ENCODE measurements at regions not wholly inside any gene's neighbourhood (a gene's known extent, or its start where the extent isn't known, plus 50 kb on each side); places are given as distances from the start of the nearest gene placed in this dataset.

DNA sequence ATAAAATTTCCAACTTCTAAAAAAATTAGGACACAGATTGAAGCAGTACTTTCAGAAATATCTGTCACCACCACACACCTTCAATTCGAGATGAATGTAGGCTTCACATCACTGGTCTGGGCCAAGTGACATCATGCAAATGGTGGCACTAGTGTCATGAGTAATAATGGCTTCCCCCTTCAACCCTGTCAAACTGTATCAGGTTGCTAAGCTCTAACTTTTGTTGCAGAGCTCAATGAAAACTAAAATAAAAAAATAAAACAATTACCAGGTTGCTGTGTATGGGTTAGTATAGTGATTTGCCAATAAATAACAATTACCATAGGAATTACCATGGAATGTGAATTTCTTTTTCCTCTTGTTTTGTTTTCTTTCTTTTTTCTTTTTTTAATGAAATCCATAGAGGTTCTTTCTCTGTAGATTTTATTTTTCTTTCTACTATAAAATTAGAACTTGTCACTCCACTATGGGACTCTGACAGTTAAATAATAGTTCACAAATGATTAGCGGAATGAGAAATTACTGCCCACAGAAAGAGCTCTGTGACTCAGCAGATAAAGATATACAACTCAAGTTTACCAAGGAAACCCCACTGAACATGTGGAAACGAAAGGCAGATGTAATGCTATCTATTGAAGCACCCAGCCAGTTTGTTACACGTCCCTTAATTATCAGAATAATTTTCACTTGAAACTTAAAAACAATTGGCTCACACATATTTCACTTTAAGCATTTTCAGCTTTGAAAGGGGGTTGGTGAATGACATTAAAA, 783.8 kb upstream of the WWC1 start:
- H3K4me3 ChIP-seq (replicated peaks in 1 of 3; ENCODE audit: low read depth in 2 of 3, low read length in 3 of 3), result no peak overlapping the region
- H2AFZ ChIP-seq (ENCODE audit: insufficient read depth, low read depth, low read length, poor library complexity, severe bottlenecking), result no peak overlapping the region
- H3K9me3 ChIP-seq (replicated peaks in 1 of 2; ENCODE audit: control insufficient read depth in 1 of 2, insufficient read depth in 1 of 2, low read length in 2 of 2), result no peaks in the 10 kb centered on the region
- no CpG with 5 or more reads among the region's 4 CpGs for WGBS (ENCODE audit: insufficient coverage)
- no peaks in the 10 kb centered on the region for H3K27me3 ChIP-seq (ENCODE audit: control insufficient read depth in 2 of 2, insufficient read depth in 2 of 2, low read length in 2 of 2)
- DNase-seq, result no peak
- no peak overlapping the region for H3K4me2 ChIP-seq (replicated peaks; ENCODE audit: extremely low read depth, low read length, poor library complexity, severe bottlenecking)
- H3K9ac ChIP-seq (ENCODE audit: insufficient read depth, low read length, poor library complexity, severe bottlenecking), result no peak overlapping the region
- Mint-ChIP-seq H3K36me3 (no peaks in the 10 kb centered on the region), H3K4me3 (no peak overlapping the region), H3K9me3 (peaks cover 0 to 3% (median 0%) of the 10 kb centered on the region in 7 donors), H3K4me1 (no peaks in the 10 kb centered on the region), H3K27ac (no peak overlapping the region), H3K27me3 (ENCODE audit: low read depth in 3 of 3) (peaks cover 0 to 2% (median 0%) of the 10 kb centered on the region in 3 donors)
- H3K4me1 ChIP-seq (ENCODE audit: control insufficient read depth in 1 of 2, insufficient read depth in 2 of 2, low read length in 2 of 2), result no peaks in the 10 kb centered on the region
- H3K27ac ChIP-seq (ENCODE audit: low read depth in 1 of 2, low read length in 2 of 2), result no peak overlapping the region
- H3K79me2 ChIP-seq (ENCODE audit: insufficient read depth, low read length), result no peaks in the 10 kb centered on the region
- intact Hi-C loops (cut with micrococcal nuclease), result no loop called here
- H3K36me3 ChIP-seq (replicated peaks in 1 of 2; ENCODE audit: control insufficient read depth in 1 of 2, insufficient read depth in 2 of 2, low read length in 2 of 2), result no peaks in the 10 kb centered on the region
- TF ChIP-seq, protein P1, sequence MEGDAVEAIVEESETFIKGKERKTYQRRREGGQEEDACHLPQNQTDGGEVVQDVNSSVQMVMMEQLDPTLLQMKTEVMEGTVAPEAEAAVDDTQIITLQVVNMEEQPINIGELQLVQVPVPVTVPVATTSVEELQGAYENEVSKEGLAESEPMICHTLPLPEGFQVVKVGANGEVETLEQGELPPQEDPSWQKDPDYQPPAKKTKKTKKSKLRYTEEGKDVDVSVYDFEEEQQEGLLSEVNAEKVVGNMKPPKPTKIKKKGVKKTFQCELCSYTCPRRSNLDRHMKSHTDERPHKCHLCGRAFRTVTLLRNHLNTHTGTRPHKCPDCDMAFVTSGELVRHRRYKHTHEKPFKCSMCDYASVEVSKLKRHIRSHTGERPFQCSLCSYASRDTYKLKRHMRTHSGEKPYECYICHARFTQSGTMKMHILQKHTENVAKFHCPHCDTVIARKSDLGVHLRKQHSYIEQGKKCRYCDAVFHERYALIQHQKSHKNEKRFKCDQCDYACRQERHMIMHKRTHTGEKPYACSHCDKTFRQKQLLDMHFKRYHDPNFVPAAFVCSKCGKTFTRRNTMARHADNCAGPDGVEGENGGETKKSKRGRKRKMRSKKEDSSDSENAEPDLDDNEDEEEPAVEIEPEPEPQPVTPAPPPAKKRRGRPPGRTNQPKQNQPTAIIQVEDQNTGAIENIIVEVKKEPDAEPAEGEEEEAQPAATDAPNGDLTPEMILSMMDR (IDR thresholded peaks at IDR 0.05), result no peak
- no peaks in the 10 kb centered on the region for H4K20me1 ChIP-seq (ENCODE audit: insufficient read depth, low read length)

DNA sequence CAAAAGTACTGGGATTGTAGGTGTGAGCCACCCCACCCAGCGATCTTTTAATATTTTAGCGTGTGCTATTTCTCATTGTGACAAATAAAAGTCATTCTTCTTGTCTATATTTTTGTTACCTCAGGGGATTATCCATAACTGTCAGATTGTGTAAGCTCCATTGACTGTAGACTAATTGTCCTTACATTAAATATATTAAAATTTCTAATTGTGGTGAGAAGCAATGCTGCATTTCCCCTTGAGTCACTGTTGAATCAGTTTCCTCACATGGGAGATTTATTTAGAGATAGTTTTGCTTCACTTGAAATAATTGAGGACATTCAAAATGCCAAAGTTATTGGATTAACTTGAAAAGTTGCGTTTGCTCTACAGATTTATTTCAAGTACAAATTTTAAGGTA, 782.4 kb upstream of the WWC1 start:
- TF ChIP-seq, protein P1 (IDR thresholded peaks at IDR 0.05), result no peak
- H3K4me3 ChIP-seq (replicated peaks in 1 of 3; ENCODE audit: low read depth in 2 of 3, low read length in 3 of 3), result no peak overlapping the region
- no peaks in the 10 kb centered on the region for H4K20me1 ChIP-seq (ENCODE audit: insufficient read depth, low read length)
- Mint-ChIP-seq H3K36me3 (no peaks in the 10 kb centered on the region), H3K4me3 (no peak overlapping the region), H3K27ac (no peak overlapping the region), H3K9me3 (peaks cover 0 to 3% (median 0%) of the 10 kb centered on the region in 7 donors), H3K27me3 (ENCODE audit: low read depth in 3 of 3) (no peaks in the 10 kb centered on the region), H3K4me1 (no peaks in the 10 kb centered on the region)
- DNase-seq, result no peak
- no peaks in the 10 kb centered on the region for H3K79me2 ChIP-seq (ENCODE audit: insufficient read depth, low read length)
- no peaks in the 10 kb centered on the region for H3K36me3 ChIP-seq (replicated peaks in 1 of 2; ENCODE audit: control insufficient read depth in 1 of 2, insufficient read depth in 2 of 2, low read length in 2 of 2)
- H3K9me3 ChIP-seq (replicated peaks in 1 of 2; ENCODE audit: control insufficient read depth in 1 of 2, insufficient read depth in 1 of 2, low read length in 2 of 2), result no peaks in the 10 kb centered on the region
- H3K27ac ChIP-seq (ENCODE audit: low read depth in 1 of 2, low read length in 2 of 2), result no peak overlapping the region
- intact Hi-C loops (cut with micrococcal nuclease), result no loop called here
- no peaks in the 10 kb centered on the region for H3K4me1 ChIP-seq (ENCODE audit: control insufficient read depth in 1 of 2, insufficient read depth in 2 of 2, low read length in 2 of 2)
- H3K4me2 ChIP-seq (replicated peaks; ENCODE audit: extremely low read depth, low read length, poor library complexity, severe bottlenecking), result no peak overlapping the region
- no peak overlapping the region for H2AFZ ChIP-seq (ENCODE audit: insufficient read depth, low read depth, low read length, poor library complexity, severe bottlenecking)
- no peak overlapping the region for H3K9ac ChIP-seq (ENCODE audit: insufficient read depth, low read length, poor library complexity, severe bottlenecking)
- no peaks in the 10 kb centered on the region for H3K27me3 ChIP-seq (ENCODE audit: control insufficient read depth in 2 of 2, insufficient read depth in 2 of 2, low read length in 2 of 2)
- no CpG with 5 or more reads among the region's 3 CpGs for WGBS (ENCODE audit: insufficient coverage)

Measured in CD14-positive monocyte (primary cell).